IPS DF 19.7 (cell line): ENCODE measurements at regions not wholly inside any gene's neighbourhood (a gene's known extent, or its start where the extent isn't known, plus 50 kb on each side); places are given as distances from the start of the nearest gene placed in this dataset.

ENCODE experiments used
- DNase-seq: peaks from one replicate; pipeline ENCODE4 v3.0.0-alpha.2; 2013; ENCODE audit warnings: low read depth, low spot score

DNA sequence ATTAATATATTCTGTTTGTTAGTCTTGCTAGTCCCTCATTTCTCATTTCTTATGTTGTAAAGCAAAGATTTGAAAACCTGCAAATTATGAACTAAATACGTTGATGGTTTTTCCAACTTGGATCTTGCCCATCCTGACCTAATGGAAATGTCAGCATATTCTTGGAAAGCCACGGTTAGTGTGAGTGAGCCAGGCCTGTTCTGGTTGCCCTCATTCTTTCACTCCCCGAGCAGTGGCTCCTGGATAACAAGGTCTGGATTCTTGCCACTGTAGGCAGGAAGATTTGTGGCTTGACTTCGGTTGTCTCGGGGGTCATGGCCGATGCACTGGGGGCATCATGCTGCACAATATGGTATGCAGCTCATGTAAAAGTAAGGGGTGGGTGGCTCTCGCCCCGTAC, 359.1 kb downstream of the MEIS1 start:
- DNase-seq: no peak

DNA sequence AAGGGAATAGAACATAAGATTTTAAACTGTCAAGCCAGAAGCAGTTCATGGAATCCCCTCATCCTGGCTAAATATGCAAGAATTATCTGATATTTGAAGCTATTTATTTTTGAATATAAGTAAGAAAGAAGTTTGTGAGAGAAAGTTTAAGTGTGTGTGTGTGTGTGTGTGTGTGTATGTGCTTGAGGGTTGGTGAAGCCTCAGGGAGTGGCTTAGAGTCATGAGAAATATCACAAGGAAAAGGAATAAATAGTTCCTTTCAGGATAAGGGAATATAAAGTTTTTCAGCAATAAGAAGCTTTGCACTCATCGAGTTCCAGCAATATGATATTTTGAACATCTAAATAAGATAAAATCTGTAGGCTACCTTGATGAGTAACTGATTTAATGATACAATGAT, 359.6 kb downstream of the MEIS1 start:
- no peak for DNase-seq

DNA sequence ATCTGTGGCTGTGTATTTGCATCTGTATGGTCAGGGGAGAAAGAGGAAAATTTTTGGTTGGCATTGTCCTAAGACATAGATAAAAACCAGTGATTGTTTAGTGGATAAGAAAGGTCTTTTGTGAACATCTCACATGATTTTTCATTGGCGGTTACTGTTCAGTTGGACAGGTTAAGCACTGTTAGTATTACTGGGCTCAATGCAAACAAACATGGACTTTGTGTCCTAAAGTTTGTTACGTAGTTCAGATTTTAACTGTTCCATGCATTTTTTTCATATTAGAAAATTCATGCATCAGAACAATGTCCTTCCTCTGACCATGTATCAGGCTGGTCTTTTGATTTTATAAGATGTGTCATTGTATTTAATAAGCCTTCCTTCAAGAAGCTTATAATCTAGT, 368.0 kb downstream of the MEIS1 start:
- no peak for DNase-seq

- no peak for DNase-seq
Measured at GRCh38 chr2:66803726-66804125, 368.8 kb downstream of the MEIS1 start.

GRCh38 chr2:66805016-66805865, 370.3 kb downstream of the MEIS1 start:
- no peak for DNase-seq

DNA sequence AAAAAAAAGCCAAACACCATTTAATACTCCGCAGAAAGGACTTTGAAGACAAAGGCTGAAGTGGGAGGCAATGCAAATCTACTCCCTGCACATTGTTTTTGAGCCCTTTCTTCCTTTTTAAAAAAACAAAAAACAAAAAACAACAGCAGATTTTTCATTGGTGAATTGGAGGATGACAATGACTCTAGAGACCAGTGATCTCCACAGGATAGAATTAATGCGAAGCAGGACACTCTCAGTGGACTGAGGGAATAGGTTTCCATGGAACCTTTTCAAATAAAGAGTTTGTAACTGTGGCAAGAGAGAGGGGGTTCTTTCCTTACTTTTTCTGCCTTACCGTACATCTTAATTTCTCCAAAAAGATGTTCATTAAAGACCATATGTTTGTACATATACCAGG, 371.0 kb downstream of the MEIS1 start:
- no peak for DNase-seq

- no peak for DNase-seq
Measured at GRCh38 chr2:66813525-66813924, 378.6 kb downstream of the MEIS1 start.

GRCh38 chr2:66813976-66814375, 379.1 kb downstream of the MEIS1 start:
- no peak for DNase-seq

DNA sequence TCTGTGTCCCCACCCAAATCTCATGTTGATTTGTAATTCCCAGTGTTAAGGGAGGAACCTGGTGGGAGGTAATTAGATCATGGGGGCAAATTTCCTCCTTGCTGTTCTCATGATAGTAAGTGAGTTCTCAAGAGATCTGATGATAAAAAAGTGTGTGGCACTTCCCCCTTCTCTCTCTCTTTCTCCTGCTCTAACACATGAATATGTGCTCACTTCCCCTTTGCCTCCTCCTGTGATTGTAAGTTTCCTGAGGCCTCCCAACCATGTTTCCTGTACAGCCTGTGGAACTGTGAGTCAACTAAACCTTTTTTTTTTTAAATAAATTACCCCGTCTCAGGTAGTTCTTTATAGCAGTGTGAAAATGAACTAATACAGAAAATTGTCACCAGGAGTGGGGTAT, 380.0 kb downstream of the MEIS1 start:
- no peak for DNase-seq

GRCh38 chr2:66815886-66816285, 381.0 kb downstream of the MEIS1 start:
- no peak for DNase-seq

- DNase-seq: no peak
Measured at GRCh38 chr2:66821168-66821567, 386.2 kb downstream of the MEIS1 start.

GRCh38 chr2:66822186-66822585, 387.3 kb downstream of the MEIS1 start:
- no peak for DNase-seq

DNA sequence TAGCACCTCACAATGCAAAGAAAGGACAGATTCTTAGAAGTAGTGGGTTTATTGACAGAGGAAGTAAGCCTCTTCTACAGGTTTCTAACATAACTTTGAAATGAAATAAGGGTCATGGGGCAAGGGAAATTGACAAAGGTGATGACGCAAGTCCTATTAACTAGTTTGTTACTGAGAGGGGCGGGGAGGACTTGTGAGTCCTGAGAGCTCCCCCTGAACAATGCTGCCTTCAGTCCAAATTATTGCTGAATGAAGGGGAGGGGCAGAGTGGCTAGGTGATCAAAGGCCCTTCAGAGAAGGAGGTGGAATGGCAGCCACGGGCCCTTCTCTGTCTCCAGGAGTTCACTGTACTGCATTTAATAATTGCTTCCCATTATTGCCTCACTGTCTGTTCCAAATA, 390.0 kb downstream of the MEIS1 start:
- DNase-seq: no peak

GRCh38 chr2:66827851-66828250, 392.9 kb downstream of the MEIS1 start:
- no peak for DNase-seq

DNA sequence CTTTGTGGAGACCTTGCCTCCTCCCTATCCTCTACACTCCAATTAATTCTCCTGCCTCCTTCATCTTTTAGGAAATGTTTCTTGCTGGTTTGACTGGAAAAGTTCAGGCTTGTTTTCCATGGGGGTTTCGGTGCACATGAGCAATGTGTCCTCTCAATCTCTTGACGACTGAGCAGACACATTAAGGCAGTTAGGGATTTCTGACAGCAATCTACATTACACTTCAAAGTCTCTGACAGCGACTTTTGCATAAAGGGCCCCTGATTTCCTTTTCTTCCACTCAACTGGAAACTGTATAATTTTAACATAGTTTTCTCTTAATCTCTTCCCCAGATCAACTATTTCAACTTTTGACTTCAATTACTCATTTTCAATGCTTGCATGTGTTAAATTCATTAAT, 394.0 kb downstream of the MEIS1 start:
- DNase-seq: no peak

DNA sequence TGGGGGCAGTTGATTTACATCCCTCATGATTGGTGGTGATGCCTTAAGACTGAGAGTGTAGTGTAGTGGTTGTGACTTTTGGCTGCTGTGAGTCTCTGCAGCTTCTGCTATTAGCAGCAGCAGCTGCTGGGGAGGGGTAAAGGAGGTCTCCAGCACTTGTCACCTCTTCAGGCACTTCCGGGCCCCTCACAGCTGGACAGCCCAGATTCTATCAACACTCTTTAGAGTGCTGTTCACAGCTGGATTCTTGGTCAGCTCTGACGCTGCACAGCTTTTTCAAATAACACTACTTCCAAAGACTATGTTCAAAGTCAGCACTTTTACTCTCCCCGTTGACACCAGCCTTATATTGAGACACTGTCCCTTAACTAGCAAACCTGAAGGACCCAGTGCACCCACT, 396.0 kb downstream of the MEIS1 start:
- DNase-seq: no peak

DNA sequence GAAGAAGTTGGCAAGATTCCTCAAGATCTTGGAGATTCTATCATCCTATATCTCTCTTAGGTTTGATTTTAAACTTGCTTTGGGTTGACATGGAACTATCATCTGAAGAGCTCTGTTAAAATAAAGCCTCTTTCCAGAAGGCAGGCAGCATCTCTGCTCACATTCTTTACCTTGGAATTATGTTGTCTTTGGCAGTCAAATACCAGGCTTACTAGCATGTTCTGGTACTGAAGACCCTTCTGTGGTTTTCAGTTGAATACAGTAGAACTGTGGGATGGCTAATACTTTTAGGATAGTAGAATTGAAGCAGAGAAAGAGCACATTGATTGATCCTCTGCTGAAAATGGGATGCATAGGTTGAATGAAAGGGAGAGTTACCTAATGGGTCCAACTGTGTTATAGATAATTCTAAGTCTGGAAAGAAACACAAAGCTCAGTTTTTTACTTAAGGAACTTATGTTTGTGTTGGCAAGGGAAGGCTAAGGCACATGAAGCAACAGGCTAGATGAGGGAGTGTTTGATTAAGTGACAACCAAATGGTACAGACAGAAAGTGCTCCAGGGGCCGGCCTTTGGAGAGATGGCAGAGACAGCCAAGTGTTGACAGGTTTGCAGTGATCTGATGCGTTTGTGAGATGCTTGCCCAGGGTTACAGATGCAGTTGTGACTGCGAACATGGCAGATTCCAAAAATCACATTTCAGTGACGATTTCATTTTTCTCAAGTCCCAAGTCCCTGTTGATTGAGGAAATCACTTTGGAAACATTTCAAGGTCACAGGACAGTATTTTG, 397.9 kb downstream of the MEIS1 start:
- DNase-seq: no peak

- no peak for DNase-seq
Measured at GRCh38 chr2:66834859-66835258, 399.9 kb downstream of the MEIS1 start.

DNA sequence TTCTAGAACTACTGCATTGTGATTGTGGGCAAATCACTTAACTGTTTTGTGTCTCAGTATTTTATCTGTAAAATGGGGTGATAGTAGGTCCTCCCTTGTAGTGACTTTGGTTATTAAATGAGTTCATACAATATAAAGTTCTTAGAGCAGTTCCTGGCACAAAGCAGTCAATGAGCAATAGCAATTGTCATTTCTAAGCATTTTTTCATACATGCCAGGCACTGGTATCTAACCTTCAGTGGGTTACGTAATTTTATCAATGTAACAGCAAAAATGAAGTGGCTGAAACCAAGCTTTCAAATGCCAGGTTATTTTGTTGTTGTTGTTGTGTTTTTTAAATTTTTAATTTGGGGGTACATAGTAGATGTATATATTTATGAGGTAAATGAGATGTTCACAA, 401.9 kb downstream of the MEIS1 start:
- DNase-seq: no peak

- no peak for DNase-seq
Measured at GRCh38 chr2:66839551-66840320, 404.8 kb downstream of the MEIS1 start.

- no peak for DNase-seq
Measured at GRCh38 chr2:66840321-66841002, 405.5 kb downstream of the MEIS1 start.

DNA sequence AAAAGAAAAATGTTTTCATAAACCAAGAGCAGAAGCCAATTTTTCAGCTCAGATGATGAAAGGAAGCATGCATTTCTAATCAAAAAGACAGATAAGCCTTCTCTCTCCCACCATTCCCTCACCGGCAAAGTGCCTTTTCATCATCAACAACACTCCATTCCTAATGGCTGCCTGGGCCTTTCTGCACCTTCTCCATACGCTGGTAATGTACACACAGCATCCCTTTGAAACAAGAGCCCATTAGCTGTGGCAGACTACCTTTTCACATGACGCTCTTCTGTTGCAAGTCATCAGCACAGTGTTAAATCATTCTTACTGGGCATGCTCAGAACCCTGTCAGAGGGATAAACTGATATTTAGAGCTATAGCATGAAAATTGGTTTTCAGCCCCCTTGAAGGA, 408.9 kb downstream of the MEIS1 start:
- no peak for DNase-seq
